ENCODE measurements at regions not wholly inside any gene's neighbourhood (a gene's known extent, or its start where the extent isn't known, plus 50 kb on each side); places are given as distances from the start of the nearest gene placed in this dataset.

DNA sequence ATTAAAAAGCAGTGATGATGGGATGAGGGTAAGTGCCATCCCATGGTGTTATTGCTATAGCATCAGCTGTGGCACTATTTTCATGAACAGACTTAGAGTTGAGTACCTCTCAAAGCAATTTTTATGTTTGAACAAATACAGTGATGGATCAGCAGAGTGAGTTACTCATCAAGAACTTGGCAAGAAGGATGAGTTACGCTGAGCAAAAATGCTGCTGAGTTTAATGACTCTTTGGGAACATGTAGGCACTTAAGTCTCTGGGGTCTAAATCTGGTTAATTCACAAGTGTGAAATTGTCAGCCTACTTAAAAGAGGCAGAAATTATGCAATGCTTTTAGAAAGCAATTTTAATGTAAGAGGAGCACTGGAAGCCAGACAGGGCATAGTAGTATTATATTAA, 78.5 kb upstream of the AHI1 start:
- Histone ChIP-seq H3K4me3 (ENCODE audit: low read length) (no peak overlapping the region), H3K9me3 (ENCODE audit: insufficient read depth, low read length) (no peaks in the 10 kb centered on the region), H3K9ac (ENCODE audit: low read length) (no peak overlapping the region), H3K27ac (ENCODE audit: low read length) (no peak overlapping the region), H2AFZ (ENCODE audit: low read depth, low read length) (no peak overlapping the region), H3K4me2 (ENCODE audit: low read length) (no peak overlapping the region), H3K79me2 (ENCODE audit: low read length) (no peaks in the 10 kb centered on the region), H3K4me1 (ENCODE audit: low read length) (peaks cover 11% of the 10 kb centered on the region), H3K36me3 (replicated peaks; ENCODE audit: low read depth, low read length) (no peaks in the 10 kb centered on the region), H3K27me3 (ENCODE audit: low read depth, low read length) (no peaks in the 10 kb centered on the region), H4K20me1 (ENCODE audit: insufficient read depth, low read length) (no peaks in the 10 kb centered on the region)
- TF ChIP-seq, protein P1, sequence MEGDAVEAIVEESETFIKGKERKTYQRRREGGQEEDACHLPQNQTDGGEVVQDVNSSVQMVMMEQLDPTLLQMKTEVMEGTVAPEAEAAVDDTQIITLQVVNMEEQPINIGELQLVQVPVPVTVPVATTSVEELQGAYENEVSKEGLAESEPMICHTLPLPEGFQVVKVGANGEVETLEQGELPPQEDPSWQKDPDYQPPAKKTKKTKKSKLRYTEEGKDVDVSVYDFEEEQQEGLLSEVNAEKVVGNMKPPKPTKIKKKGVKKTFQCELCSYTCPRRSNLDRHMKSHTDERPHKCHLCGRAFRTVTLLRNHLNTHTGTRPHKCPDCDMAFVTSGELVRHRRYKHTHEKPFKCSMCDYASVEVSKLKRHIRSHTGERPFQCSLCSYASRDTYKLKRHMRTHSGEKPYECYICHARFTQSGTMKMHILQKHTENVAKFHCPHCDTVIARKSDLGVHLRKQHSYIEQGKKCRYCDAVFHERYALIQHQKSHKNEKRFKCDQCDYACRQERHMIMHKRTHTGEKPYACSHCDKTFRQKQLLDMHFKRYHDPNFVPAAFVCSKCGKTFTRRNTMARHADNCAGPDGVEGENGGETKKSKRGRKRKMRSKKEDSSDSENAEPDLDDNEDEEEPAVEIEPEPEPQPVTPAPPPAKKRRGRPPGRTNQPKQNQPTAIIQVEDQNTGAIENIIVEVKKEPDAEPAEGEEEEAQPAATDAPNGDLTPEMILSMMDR (IDR thresholded peaks at IDR 0.05; ENCODE audit: low read depth, low read length) = no peak
- no peak for TF ChIP-seq EZH2phosphoT487 (IDR thresholded peaks at IDR 0.05; ENCODE audit: low read depth)

DNA sequence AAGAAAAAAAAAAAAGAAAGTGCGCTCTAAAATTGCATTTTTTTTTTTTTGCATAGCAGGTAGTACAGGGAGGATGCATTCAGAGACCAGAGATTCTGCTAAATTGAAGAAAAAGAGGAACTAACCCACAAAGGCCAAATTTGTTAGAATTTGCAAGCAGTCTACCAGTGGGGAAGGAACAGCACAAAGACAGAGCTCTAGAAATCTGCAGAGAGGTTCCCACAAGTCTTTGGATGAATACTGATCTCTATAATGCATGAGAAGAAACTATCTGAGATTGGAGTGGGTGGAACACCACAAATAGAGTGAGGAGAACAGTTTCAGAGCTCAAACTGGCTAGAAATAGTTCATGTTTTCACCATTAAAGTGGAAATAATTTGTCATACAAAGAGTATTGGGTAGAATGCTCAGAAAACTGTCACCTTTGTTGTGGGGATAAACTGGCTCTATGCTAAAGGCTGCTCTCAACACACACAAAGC, 79.6 kb upstream of the AHI1 start:
- H3K36me3 ChIP-seq (replicated peaks; ENCODE audit: low read depth, low read length) = no peaks in the 10 kb centered on the region
- H3K79me2 ChIP-seq (ENCODE audit: low read length) = no peaks in the 10 kb centered on the region
- peaks cover 11% of the 10 kb centered on the region for H3K4me1 ChIP-seq (ENCODE audit: low read length)
- peak overlapping the region; percentile 28 for H3K4me2 ChIP-seq (ENCODE audit: low read length)
- H3K9me3 ChIP-seq (ENCODE audit: insufficient read depth, low read length) = no peaks in the 10 kb centered on the region
- H2AFZ ChIP-seq (ENCODE audit: low read depth, low read length) = peak overlapping the region; percentile 52; the same call in 1 of the 2 replicates
- no peaks in the 10 kb centered on the region for H4K20me1 ChIP-seq (ENCODE audit: insufficient read depth, low read length)
- TF ChIP-seq, protein P1 (IDR thresholded peaks at IDR 0.05; ENCODE audit: low read depth, low read length) = no peak
- no peak for TF ChIP-seq EZH2phosphoT487 (IDR thresholded peaks at IDR 0.05; ENCODE audit: low read depth)
- H3K9ac ChIP-seq (ENCODE audit: low read length) = no peak overlapping the region
- H3K4me3 ChIP-seq (ENCODE audit: low read length) = no peak overlapping the region
- H3K27ac ChIP-seq (ENCODE audit: low read length) = no peak overlapping the region
- H3K27me3 ChIP-seq (ENCODE audit: low read depth, low read length) = no peaks in the 10 kb centered on the region

DNA sequence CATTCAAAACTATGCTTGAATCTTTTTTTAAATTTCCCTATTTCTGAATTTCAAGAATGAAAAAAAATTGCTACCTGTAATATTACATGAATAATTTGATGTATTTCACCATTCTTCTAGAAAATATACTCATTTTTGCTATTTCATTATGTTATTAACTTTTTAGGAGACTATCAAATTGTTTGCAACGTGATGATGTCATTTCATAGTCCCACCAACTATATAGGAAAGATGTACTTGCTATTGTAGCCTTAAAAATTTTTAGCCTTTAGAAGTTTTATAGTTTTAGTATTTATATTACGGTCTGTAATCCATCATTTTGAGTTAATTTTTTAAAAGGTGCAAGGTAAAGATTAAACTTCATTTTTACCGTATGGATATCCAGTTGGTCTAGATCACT, 81.4 kb upstream of the AHI1 start:
- no peak overlapping the region for H3K27ac ChIP-seq (ENCODE audit: low read length)
- H3K27me3 ChIP-seq (ENCODE audit: low read depth, low read length) = no peaks in the 10 kb centered on the region
- no peaks in the 10 kb centered on the region for H4K20me1 ChIP-seq (ENCODE audit: insufficient read depth, low read length)
- H3K79me2 ChIP-seq (ENCODE audit: low read length) = no peaks in the 10 kb centered on the region
- peaks cover 11% of the 10 kb centered on the region for H3K4me1 ChIP-seq (ENCODE audit: low read length)
- no peak overlapping the region for H2AFZ ChIP-seq (ENCODE audit: low read depth, low read length)
- no peak overlapping the region for H3K4me3 ChIP-seq (ENCODE audit: low read length)
- no peak for TF ChIP-seq EZH2phosphoT487 (IDR thresholded peaks at IDR 0.05; ENCODE audit: low read depth)
- TF ChIP-seq, protein P1 (IDR thresholded peaks at IDR 0.05; ENCODE audit: low read depth, low read length) = no peak
- H3K9ac ChIP-seq (ENCODE audit: low read length) = no peak overlapping the region
- H3K36me3 ChIP-seq (replicated peaks; ENCODE audit: low read depth, low read length) = no peaks in the 10 kb centered on the region
- H3K4me2 ChIP-seq (ENCODE audit: low read length) = no peak overlapping the region
- H3K9me3 ChIP-seq (ENCODE audit: insufficient read depth, low read length) = no peaks in the 10 kb centered on the region

DNA sequence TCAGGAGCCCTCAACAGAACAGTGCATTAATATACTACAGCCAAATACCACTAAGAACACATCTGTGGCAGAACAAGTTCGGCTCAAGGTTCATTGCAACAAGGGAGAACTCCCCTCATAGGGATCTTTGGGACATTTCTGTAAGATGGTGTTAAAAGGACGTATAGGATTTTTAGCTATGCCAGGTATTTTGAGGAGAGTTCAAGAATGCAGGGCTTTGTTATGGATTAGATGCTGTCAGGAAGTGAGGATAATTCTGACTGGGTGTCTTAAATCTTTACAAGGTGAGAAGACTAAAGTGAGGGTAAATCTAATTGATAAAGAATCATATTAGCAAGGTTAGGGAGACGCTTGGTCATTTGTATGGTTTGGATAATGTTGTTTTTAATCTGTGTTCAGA, 83.7 kb upstream of the AHI1 start:
- Histone ChIP-seq H3K4me2 (ENCODE audit: low read length) (no peak overlapping the region), H4K20me1 (ENCODE audit: insufficient read depth, low read length) (no peaks in the 10 kb centered on the region), H3K4me3 (ENCODE audit: low read length) (no peak overlapping the region), H3K9ac (ENCODE audit: low read length) (no peak overlapping the region), H3K79me2 (ENCODE audit: low read length) (no peaks in the 10 kb centered on the region), H2AFZ (ENCODE audit: low read depth, low read length) (no peak overlapping the region), H3K36me3 (replicated peaks; ENCODE audit: low read depth, low read length) (no peaks in the 10 kb centered on the region), H3K4me1 (ENCODE audit: low read length) (peaks cover 11% of the 10 kb centered on the region), H3K9me3 (ENCODE audit: insufficient read depth, low read length) (no peaks in the 10 kb centered on the region), H3K27ac (ENCODE audit: low read length) (no peak overlapping the region), H3K27me3 (ENCODE audit: low read depth, low read length) (no peaks in the 10 kb centered on the region)
- TF ChIP-seq EZH2phosphoT487 (IDR thresholded peaks at IDR 0.05; ENCODE audit: low read depth) = no peak
- TF ChIP-seq, protein P1 (IDR thresholded peaks at IDR 0.05; ENCODE audit: low read depth, low read length) = no peak
